ENCODE measurements at regions not wholly inside any gene's neighbourhood (a gene's known extent, or its start where the extent isn't known, plus 50 kb on each side); places are given as distances from the start of the nearest gene placed in this dataset.
"Not testable (repeated sequence)": the region's sequence is repeated elsewhere in the genome, so short reads cannot be mapped to it uniquely, and the experiment has no call there.

- DNase-seq: no peak
Measured at GRCh38 chr1:181173761-181174447, 85.4 kb downstream of the IER5 start.

- no peak for DNase-seq
Measured at GRCh38 chr1:181174861-181175260, 86.4 kb downstream of the IER5 start.

- DNase-seq: no peak
Measured at GRCh38 chr1:181175356-181175910, 86.9 kb downstream of the IER5 start.

GRCh38 chr1:181175955-181176354 is 87.5 kb downstream of the IER5 start:
- no peak for DNase-seq

GRCh38 chr1:181178241-181178879 is 89.9 kb downstream of the IER5 start:
- DNase-seq: no peak

- DNase-seq: no peak
Measured at GRCh38 chr1:181179279-181179986, 90.9 kb downstream of the IER5 start.

- peak; percentile 90 for DNase-seq
Measured at GRCh38 chr1:181179987-181180365, 91.5 kb downstream of the IER5 start.

- DNase-seq: peak; percentile 53
Measured at GRCh38 chr1:181180407-181181031, 92.0 kb downstream of the IER5 start.

GRCh38 chr1:181181792-181182585 is 93.5 kb downstream of the IER5 start:
- no peak for DNase-seq

GRCh38 chr1:181184621-181185020 is 96.1 kb downstream of the IER5 start:
- no peak for DNase-seq

- DNase-seq: no peak
Measured at GRCh38 chr1:181185461-181185860, 97.0 kb downstream of the IER5 start.

- not testable (repeated sequence) for DNase-seq
Measured at GRCh38 chr1:181186133-181186532, 97.6 kb downstream of the IER5 start.

GRCh38 chr1:181187337-181188126 is 99.0 kb downstream of the IER5 start:
- DNase-seq: no peak

GRCh38 chr1:181189245-181189644 is 100.7 kb downstream of the IER5 start:
- no peak for DNase-seq

GRCh38 chr1:181189691-181190363 is 101.3 kb downstream of the IER5 start:
- DNase-seq: peak; percentile 71

- peak; percentile 30 for DNase-seq
Measured at GRCh38 chr1:181190364-181191035, 102.0 kb downstream of the IER5 start.

GRCh38 chr1:181191494-181192040 is 103.1 kb downstream of the IER5 start:
- no peak for DNase-seq

GRCh38 chr1:181192316-181192715 is 103.8 kb downstream of the IER5 start:
- no peak for DNase-seq

- no peak for DNase-seq
Measured at GRCh38 chr1:181202986-181203555, 114.6 kb downstream of the IER5 start.

- no peak for DNase-seq
Measured at GRCh38 chr1:181204530-181204929, 116.0 kb downstream of the IER5 start.
